HG03520 (cell line): ENCODE measurements at regions not wholly inside any gene's neighbourhood (a gene's known extent, or its start where the extent isn't known, plus 50 kb on each side); places are given as distances from the start of the nearest gene placed in this dataset.

Experiments used
- ATAC-seq: cut with Tn5 transposase; IDR thresholded peaks from one replicate; pipeline ENCODE4 v1.9.1; 2021; ENCODE audit warnings: mild to moderate bottlenecking, moderate library complexity; ENCODE audit not compliant: unreplicated experiment

- ATAC-seq = no peak
Observed at GRCh38 chr10:110373857-110374654, 69.3 kb upstream of the SMNDC1 start.

GRCh38 chr10:110375121-110375520 is 70.4 kb upstream of the SMNDC1 start:
- ATAC-seq = no peak

DNA sequence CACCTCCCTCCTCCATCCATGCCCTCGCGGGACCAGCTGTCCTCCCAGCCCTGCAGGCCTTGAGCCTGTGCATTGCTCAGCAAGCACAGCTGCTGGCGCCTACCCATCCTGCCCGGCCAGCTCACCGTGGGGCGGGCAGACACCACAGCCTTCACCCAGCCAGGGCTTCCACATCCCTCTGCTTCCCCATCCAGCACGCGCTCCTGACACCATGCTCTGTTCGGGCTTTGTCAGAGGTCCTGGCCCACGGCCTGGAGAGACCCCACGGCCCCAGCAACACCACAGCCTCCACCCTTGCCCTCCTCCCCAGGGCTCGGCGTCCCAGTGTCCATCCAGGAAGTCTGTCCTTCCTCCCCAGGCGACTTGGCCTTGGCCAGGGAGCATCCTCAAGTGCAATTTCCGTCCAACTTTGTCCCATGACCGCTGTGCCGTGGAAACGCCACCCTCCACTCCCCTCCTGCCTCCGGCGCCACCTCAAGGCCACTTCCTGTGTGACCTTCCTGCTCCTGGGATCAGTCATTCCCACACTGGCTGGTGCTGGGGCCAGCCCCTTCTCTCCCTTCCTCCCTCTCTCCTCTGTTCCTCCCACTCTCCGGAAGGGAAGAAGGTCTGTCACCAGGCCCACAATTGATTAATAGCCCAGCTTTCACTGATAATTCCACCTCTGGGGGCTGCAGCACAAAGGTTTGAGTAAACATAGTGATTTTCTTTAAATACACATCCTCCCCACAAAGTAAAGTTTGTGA is 71.5 kb upstream of the SMNDC1 start:
- ATAC-seq = no peak

- ATAC-seq = no peak
Observed at GRCh38 chr10:110376767-110377160, 72.0 kb upstream of the SMNDC1 start.

DNA sequence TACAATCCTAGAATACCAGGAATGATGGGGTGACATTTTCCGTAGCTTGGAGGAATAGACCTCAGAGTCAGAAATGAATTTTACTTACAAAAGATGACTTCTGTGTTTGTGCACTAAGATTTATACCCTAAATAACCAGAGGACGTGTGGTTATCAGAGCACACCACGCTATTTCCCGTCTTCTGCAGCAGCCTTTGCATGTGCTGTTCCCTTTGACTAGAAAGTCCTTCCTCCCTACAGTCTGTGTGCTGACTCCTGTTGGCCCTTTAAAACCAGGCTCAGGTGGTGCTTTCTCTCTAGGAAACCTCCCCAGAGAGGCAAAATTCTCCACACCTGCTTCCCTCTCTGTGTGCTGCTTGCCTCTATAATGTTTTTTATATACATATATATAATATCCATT is 73.3 kb upstream of the SMNDC1 start:
- ATAC-seq = no peak

- ATAC-seq = no peak
Observed at GRCh38 chr10:110378533-110379108, 73.9 kb upstream of the SMNDC1 start.

DNA sequence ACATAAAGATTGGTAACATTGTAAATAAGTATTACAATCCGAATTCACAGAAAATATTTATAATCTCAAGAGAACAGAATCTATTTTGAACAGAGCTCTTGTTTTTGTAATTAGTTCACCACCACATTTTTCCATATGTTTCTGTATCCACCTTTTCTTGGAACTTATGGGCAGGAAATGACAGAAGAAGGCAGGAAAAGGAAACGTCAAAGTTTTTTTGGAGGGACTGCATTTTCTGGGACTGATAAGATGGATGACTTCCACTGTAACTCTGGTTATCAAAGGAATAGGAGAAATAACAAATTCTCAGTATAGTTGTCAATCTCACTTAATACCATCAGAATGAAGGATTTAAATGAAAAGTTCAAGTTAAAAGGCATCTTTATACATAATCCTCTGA is 75.1 kb upstream of the SMNDC1 start:
- no peak for ATAC-seq

GRCh38 chr10:110380293-110380692 is 75.6 kb upstream of the SMNDC1 start:
- no peak for ATAC-seq

DNA sequence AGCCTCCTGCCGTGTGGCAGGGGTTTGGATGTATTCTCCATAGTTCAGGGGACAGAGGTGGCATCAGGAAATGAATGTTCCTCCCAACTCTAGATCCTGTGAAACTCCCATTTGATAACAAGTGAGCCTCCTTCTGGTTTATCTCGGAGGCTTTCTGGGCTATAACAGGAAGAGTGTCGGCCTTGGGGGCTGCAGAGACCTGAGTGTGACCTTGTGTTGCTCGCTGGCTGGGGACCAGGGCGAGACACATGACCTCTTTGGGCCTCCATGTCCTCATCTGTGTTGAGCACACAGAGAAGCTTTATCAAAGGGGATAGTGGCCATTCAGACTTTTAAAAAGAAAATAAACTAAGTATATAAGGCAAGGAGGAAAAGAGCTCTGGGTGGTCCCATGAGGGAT is 78.0 kb upstream of the SMNDC1 start:
- ATAC-seq = no peak

- ATAC-seq = no peak
Observed at GRCh38 chr10:110387617-110387982, 82.9 kb upstream of the SMNDC1 start.

DNA sequence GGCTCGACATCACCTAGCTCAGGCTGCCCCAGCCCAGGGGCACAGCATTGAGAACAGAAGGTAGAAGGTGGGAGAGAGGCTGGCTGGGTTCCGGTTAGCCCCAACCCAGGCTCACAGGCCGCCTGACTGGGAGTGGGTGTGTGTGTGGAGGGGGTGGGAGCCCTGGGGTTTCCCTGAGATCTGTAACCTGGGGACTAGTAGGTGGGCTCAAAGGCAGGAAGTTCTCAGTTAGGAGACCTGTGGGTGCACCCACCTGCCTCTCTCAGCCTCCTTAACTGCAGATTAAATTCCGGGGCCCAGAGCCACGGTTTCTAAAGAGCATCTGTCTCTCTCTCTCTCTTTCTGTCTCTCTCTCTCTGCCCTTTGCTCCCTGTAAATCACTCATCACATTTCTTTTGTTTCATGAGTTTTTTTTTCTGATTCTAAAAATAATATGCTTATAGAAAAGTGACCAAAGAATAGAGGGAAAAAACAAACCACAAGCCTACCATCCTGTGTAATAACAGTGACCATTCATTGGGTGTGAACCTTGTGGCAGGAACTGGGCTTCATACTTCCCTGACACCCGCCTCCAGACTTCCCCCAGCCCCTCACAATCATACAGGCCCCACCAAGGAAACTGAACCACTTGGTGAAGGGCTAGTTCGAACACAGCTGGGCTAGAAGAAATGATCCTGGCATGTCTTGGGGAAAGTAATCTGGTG is 83.4 kb upstream of the SMNDC1 start:
- peak; percentile 86 for ATAC-seq

DNA sequence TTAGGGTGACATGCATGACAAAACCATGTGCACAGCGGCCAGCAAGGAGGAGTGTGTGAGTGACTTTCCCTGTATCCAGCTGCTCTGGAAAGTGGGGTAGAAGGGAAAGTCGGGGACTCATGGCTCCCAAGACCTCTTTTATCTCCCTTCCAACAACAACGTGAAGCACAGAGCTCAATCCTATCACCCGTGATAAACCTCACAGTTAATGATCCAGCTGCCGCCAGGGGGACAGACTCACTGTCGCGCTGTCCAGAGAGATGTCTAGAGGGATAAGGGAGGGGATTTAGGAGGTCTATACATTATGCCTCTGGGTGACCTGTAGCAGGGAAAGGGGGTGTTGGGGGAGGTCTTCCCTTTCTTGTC is 84.0 kb upstream of the SMNDC1 start:
- no peak for ATAC-seq

- no peak for ATAC-seq
Observed at GRCh38 chr10:110389255-110389654, 84.5 kb upstream of the SMNDC1 start.

GRCh38 chr10:110391541-110391940 is 86.8 kb upstream of the SMNDC1 start:
- ATAC-seq = no peak

GRCh38 chr10:110392121-110392520 is 87.4 kb upstream of the SMNDC1 start:
- no peak for ATAC-seq

GRCh38 chr10:110392868-110393740 is 88.4 kb upstream of the SMNDC1 start:
- ATAC-seq = no peak

- ATAC-seq = no peak
Observed at GRCh38 chr10:110393866-110394265, 89.1 kb upstream of the SMNDC1 start.

GRCh38 chr10:110394296-110394695 is 89.6 kb upstream of the SMNDC1 start:
- ATAC-seq = no peak

GRCh38 chr10:110394898-110395297 is 90.2 kb upstream of the SMNDC1 start:
- ATAC-seq = no peak
